K562 (cell line): ENCODE measurements at regions not wholly inside any gene's neighbourhood (a gene's known extent, or its start where the extent isn't known, plus 50 kb on each side); places are given as distances from the start of the nearest gene placed in this dataset.

Experiments
- BCL6 ChIP-seq: fragments of 250-450 bp; sonication (Bioruptor Pico); IDR thresholded peaks from 2 replicates; pipeline ENCODE4 v1.4.0; 2020
- E2F5 ChIP-seq: sonication (generic); formaldehyde crosslinking; IDR thresholded peaks from 2 replicates; pipeline ENCODE4 v1.8.0; 2022; ENCODE audit warnings: mild to moderate bottlenecking, missing genetic modification reagents
- KDM2B ChIP-seq: fragments of 250-450 bp; sonication (Bioruptor Pico); IDR thresholded peaks from 2 replicates; pipeline ENCODE4 v1.8.0; 2021; ENCODE audit warnings: mild to moderate bottlenecking, moderate library complexity
- NR2F6 ChIP-seq: fragments of 450-650 bp; formaldehyde crosslinking; IDR thresholded peaks from 2 replicates; pipeline ENCODE4 v1.4.0; 2020; ENCODE audit warnings: mild to moderate bottlenecking
- PRMT5 ChIP-seq: sonication (generic); formaldehyde crosslinking; IDR thresholded peaks from 2 replicates; pipeline ENCODE4 v1.5.0; 2020; ENCODE audit warnings: missing genetic modification reagents
- SREBF1 ChIP-seq: fragments of 150-350 bp; IDR thresholded peaks from 2 replicates; pipeline ENCODE4 v1.6.1; 2014; ENCODE audit warnings: antibody characterized with exemption, low read depth, low read length, borderline replicate concordance
- TARDBP ChIP-seq: fragments of 450-650 bp; IDR thresholded peaks from 2 replicates; pipeline ENCODE4 v1.6.1; 2016
- YBX1 ChIP-seq: fragments of 450-650 bp; IDR thresholded peaks from 2 replicates; pipeline ENCODE4 v1.7.1; 2016; ENCODE audit warnings: mild to moderate bottlenecking
- ZC3H11A ChIP-seq: IDR thresholded peaks from 2 replicates; pipeline ENCODE4 v1.6.1; 2012; ENCODE audit warnings: low read depth, low read length, improper control_type of control experiment
- ZC3H8 ChIP-seq: fragments of 450-650 bp; IDR thresholded peaks from 2 replicates; pipeline ENCODE4 v1.6.1; 2017
- ZKSCAN8 ChIP-seq: fragments of 200-800 bp; sonication (Bioruptor generic); IDR thresholded peaks from 2 replicates; pipeline ENCODE4 v1.6.1; 2016; ENCODE audit warnings: missing genetic modification characterization, missing compliant biosample characterization
- TF ChIP-seq, protein P1 (sequence below): fragments of 150-350 bp; IDR thresholded peaks from 2 replicates; pipeline ENCODE4 v1.6.1; 2014; ENCODE audit warnings: low read depth, mild to moderate bottlenecking, low read length, borderline replicate concordance

DNA sequence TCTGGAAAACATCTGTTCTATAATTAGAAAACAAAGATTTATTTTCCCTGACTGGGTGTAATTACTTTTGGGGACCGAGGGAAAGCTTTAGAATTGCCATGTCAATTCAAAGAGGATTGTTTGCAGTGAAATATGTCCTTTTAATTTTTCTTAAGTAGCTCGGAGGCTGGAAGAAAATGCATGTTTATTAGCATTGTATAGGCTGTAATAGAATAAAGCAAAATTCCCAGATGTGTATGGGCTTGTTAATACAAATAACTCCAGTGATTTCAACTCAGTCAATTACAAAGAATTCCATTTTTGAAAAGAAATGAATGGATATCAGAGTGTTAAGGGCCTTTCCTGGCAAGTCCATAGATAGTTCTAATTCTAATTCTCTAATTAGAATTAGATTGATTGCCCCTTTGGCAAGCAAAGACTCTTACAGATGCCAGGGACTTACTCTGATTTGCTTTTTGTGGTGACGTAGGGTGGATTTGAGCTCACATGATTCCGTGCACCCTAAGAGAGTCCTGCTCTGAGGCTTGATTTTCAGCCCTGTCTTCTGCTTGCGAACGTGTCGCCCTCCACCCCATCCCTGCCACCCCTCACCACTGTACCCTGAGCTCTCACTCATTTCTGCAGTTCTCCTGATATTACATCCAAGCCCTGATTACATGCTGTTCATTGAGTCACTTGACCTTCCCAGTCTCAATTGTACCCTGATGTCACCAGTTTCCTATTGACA lies 70.0 kb upstream of the FAM20A start (continued):
- TF ChIP-seq, protein P1, sequence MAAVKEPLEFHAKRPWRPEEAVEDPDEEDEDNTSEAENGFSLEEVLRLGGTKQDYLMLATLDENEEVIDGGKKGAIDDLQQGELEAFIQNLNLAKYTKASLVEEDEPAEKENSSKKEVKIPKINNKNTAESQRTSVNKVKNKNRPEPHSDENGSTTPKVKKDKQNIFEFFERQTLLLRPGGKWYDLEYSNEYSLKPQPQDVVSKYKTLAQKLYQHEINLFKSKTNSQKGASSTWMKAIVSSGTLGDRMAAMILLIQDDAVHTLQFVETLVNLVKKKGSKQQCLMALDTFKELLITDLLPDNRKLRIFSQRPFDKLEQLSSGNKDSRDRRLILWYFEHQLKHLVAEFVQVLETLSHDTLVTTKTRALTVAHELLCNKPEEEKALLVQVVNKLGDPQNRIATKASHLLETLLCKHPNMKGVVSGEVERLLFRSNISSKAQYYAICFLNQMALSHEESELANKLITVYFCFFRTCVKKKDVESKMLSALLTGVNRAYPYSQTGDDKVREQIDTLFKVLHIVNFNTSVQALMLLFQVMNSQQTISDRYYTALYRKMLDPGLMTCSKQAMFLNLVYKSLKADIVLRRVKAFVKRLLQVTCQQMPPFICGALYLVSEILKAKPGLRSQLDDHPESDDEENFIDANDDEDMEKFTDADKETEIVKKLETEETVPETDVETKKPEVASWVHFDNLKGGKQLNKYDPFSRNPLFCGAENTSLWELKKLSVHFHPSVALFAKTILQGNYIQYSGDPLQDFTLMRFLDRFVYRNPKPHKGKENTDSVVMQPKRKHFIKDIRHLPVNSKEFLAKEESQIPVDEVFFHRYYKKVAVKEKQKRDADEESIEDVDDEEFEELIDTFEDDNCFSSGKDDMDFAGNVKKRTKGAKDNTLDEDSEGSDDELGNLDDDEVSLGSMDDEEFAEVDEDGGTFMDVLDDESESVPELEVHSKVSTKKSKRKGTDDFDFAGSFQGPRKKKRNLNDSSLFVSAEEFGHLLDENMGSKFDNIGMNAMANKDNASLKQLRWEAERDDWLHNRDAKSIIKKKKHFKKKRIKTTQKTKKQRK, result no peak
- no peak for TF ChIP-seq E2F5 (CRISPR knock-in tag)
- TF ChIP-seq KDM2B (CRISPR knock-in tag), result no peak
- no peak for TF ChIP-seq PRMT5
- no peak for TF ChIP-seq ZKSCAN8
- TF ChIP-seq ZC3H8, result no peak
- no peak for TF ChIP-seq NR2F6 (CRISPR knock-in tag)
- TF ChIP-seq BCL6 (CRISPR knock-in tag), result no peak
- no peak for TF ChIP-seq ZC3H11A
- no peak for TF ChIP-seq YBX1
- TF ChIP-seq SREBF1, result no peak
- no peak for TF ChIP-seq TARDBP
